ENCODE measurements at regions not wholly inside any gene's neighbourhood (a gene's known extent, or its start where the extent isn't known, plus 50 kb on each side); places are given as distances from the start of the nearest gene placed in this dataset.

- no peak for TF ChIP-seq POLR2A (IDR thresholded peaks at IDR 0.05)
- TF ChIP-seq, protein P1, sequence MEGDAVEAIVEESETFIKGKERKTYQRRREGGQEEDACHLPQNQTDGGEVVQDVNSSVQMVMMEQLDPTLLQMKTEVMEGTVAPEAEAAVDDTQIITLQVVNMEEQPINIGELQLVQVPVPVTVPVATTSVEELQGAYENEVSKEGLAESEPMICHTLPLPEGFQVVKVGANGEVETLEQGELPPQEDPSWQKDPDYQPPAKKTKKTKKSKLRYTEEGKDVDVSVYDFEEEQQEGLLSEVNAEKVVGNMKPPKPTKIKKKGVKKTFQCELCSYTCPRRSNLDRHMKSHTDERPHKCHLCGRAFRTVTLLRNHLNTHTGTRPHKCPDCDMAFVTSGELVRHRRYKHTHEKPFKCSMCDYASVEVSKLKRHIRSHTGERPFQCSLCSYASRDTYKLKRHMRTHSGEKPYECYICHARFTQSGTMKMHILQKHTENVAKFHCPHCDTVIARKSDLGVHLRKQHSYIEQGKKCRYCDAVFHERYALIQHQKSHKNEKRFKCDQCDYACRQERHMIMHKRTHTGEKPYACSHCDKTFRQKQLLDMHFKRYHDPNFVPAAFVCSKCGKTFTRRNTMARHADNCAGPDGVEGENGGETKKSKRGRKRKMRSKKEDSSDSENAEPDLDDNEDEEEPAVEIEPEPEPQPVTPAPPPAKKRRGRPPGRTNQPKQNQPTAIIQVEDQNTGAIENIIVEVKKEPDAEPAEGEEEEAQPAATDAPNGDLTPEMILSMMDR (IDR thresholded peaks at IDR 0.05) = no peak
- no peak for TF ChIP-seq POLR2AphosphoS5 (IDR thresholded peaks at IDR 0.05)
These were observed 184.1 kb downstream of the PMP22 start for GRCh38 chr17:15081008-15081407.

Data from breast epithelium (tissue), 3 donors.